NT2/D1 (cell line): ENCODE measurements at regions not wholly inside any gene's neighbourhood (a gene's known extent, or its start where the extent isn't known, plus 50 kb on each side); places are given as distances from the start of the nearest gene placed in this dataset.

ENCODE experiments used
- DNase-seq: peaks from one replicate; pipeline ENCODE4 v3.0.0-alpha.2; 2011; ENCODE audit warnings: low read depth, low spot score
- H3K27me3 ChIP-seq: 2 replicates; pipeline ENCODE4 v1.6.0; 2011; ENCODE audit warnings: mild to moderate bottlenecking; ENCODE audit not compliant: insufficient read length, insufficient read depth
- H3K36me3 ChIP-seq: 2 replicates; pipeline ENCODE4 v1.6.1; 2011; ENCODE audit warnings: mild to moderate bottlenecking, low read length, mixed read lengths; ENCODE audit not compliant: insufficient read depth, insufficient read length
- H3K4me1 ChIP-seq: 2 replicates; pipeline ENCODE4 v1.5.1; 2011; ENCODE audit not compliant: insufficient read depth, insufficient read length
- H3K4me3 ChIP-seq: 2 replicates; pipeline ENCODE4 v1.5.1; 2011; ENCODE audit warnings: low read depth; ENCODE audit not compliant: insufficient read length
- H3K9ac ChIP-seq: 2 replicates; pipeline ENCODE4 v1.6.0; 2011; ENCODE audit warnings: low read depth; ENCODE audit not compliant: insufficient read length
- H3K9me3 ChIP-seq: 2 replicates; pipeline ENCODE4 v1.5.1; 2011; ENCODE audit warnings: mild to moderate bottlenecking, low read length; ENCODE audit not compliant: insufficient read depth
- SUZ12 ChIP-seq: IDR thresholded peaks from 2 replicates; pipeline ENCODE4 v1.6.1; 2011; ENCODE audit not compliant: insufficient read length, insufficient read depth; ENCODE audit errors: extremely low read depth
- YY1 ChIP-seq: IDR thresholded peaks from 2 replicates; pipeline ENCODE4 v1.6.1; 2011; ENCODE audit not compliant: insufficient read length, insufficient read depth
- ZNF274 ChIP-seq: IDR thresholded peaks from 2 replicates; pipeline ENCODE4 v1.6.1; 2011; ENCODE audit warnings: mild to moderate bottlenecking, low read depth, low read length

DNA sequence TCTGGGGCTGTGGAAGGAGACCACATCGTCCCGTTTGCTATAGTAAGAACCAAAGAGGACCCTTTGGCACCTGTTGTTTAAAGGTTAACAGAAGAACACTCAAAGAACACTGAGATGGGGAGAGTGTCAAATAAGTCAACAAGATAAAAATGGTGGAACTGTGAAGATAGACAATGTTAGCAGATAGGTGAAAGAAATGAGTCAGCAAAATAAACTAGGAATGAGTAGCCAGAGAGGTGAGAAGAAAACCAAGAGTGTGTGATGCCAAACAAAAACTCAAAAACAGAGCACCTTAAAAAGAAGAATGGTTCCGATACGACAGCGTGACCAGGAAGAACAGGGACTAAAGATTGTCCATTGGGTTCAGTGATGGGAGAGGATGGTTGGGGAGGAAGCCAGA lies 74.7 kb upstream of the PIWIL1 start:
- no peak for TF ChIP-seq YY1
- TF ChIP-seq SUZ12 = no peak
- TF ChIP-seq ZNF274 = no peak
- H3K4me1 ChIP-seq = no peaks in the 10 kb centered on the region
- H3K4me3 ChIP-seq = no peak overlapping the region
- H3K9me3 ChIP-seq = no peaks in the 10 kb centered on the region
- no peak overlapping the region for H3K9ac ChIP-seq
- no peak for DNase-seq
- no peaks in the 10 kb centered on the region for H3K36me3 ChIP-seq
- H3K27me3 ChIP-seq = peaks cover 40% of the 10 kb centered on the region

DNA sequence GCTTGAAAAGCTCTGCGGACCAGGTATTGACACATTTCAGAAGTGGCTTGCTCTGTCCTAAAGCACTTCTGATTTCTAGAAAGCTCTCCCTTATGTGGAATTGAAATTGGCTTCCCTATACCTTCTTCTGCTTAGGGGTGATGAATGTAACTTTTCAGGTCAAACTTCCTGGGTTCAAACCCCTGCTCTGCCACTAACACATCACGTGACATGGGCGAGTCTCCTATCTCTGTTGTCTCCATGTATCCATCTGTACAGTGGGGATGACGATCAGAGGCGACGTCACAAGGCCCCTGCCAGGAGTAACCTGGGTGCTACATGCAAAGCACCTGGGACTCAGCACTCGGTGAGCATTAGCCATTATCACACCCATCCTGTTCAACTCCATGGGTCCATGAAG lies 73.7 kb upstream of the PIWIL1 start:
- Histone ChIP-seq H3K9me3 (no peaks in the 10 kb centered on the region), H3K27me3 (peaks cover 40% of the 10 kb centered on the region), H3K36me3 (no peaks in the 10 kb centered on the region), H3K4me1 (no peaks in the 10 kb centered on the region), H3K9ac (no peak overlapping the region), H3K4me3 (no peak overlapping the region)
- DNase-seq = no peak
- TF ChIP-seq ZNF274 = no peak
- no peak for TF ChIP-seq SUZ12
- no peak for TF ChIP-seq YY1

DNA sequence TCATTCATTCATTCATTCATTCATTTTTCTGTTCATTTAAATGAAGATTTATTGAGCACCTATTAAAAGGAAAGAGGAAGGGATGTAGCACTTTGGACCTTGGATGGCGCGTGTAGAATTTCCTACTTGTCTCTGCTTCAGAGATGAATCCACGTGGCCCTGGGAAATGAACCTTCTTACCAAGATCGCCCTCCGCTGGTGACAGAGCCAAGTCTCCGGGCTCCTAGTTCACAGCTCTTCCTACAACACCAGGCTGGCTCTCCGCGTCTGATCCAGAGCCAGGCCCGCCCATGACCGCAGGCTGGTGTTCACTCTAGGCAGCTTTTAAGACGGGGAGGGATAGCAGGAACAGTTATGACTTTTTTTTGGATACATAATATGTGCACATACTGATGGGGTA lies 70.9 kb upstream of the PIWIL1 start:
- TF ChIP-seq YY1 = no peak
- Histone ChIP-seq H3K36me3 (no peaks in the 10 kb centered on the region), H3K4me3 (no peak overlapping the region), H3K9ac (no peak overlapping the region), H3K9me3 (peaks cover 6% of the 10 kb centered on the region; the same call in 1 of the 2 replicates), H3K4me1 (no peaks in the 10 kb centered on the region), H3K27me3 (peaks cover 26% of the 10 kb centered on the region)
- DNase-seq = peak; percentile 59

DNA sequence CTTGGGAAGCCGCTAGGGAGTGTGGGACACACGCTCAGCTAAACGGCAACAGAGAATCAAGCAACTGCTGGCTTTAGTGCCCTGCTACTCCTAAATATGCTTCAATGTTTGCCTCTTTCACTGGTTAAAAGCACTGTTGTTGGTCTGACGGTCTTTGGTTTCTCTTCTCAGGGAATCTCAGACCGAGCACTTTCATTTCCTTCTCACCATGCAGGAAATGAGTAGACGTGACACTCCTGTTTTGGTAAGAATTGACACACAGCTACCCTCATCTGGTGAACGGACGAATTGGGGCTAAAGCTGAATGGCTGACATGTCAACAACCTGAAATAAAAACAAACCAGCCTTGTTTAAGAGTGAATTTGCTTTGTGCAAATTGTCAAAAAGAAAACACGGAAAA lies 57.5 kb upstream of the PIWIL1 start:
- no peak overlapping the region for H3K9ac ChIP-seq
- H3K9me3 ChIP-seq = peaks cover 21% of the 10 kb centered on the region; the same call in 1 of the 2 replicates
- TF ChIP-seq YY1 (no peak), ZNF274 (no peak), SUZ12 (no peak)
- no peaks in the 10 kb centered on the region for H3K36me3 ChIP-seq
- peaks cover 10% of the 10 kb centered on the region for H3K27me3 ChIP-seq
- no peak overlapping the region for H3K4me3 ChIP-seq
- H3K4me1 ChIP-seq = no peaks in the 10 kb centered on the region
- DNase-seq = no peak

DNA sequence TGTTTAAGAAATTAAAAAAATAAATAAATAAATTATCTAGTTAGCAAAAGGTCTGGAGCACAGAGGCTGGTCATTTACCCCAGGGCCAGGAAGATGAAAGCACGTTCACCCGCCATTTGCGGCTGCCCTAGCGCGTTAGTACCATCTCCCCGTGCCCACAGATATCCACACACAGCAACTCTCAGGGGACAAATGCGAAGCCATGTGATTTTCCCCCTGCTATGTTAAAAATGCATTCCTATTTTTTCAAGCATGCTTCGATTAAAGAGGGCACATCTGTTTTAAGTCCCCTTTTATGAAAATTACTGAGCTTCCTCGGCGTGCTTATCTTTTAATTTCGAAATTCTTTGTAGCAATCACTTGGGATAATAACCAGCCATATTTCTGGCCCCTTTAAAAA lies 56.9 kb upstream of the PIWIL1 start:
- Histone ChIP-seq H3K9ac (peak overlapping the region; percentile 16), H3K9me3 (peaks cover 24% of the 10 kb centered on the region; the same call in 1 of the 2 replicates), H3K36me3 (no peaks in the 10 kb centered on the region), H3K4me1 (no peaks in the 10 kb centered on the region), H3K27me3 (peaks cover 10% of the 10 kb centered on the region), H3K4me3 (no peak overlapping the region)
- TF ChIP-seq YY1 (no peak), ZNF274 (no peak), SUZ12 (no peak)
- DNase-seq = no peak

DNA sequence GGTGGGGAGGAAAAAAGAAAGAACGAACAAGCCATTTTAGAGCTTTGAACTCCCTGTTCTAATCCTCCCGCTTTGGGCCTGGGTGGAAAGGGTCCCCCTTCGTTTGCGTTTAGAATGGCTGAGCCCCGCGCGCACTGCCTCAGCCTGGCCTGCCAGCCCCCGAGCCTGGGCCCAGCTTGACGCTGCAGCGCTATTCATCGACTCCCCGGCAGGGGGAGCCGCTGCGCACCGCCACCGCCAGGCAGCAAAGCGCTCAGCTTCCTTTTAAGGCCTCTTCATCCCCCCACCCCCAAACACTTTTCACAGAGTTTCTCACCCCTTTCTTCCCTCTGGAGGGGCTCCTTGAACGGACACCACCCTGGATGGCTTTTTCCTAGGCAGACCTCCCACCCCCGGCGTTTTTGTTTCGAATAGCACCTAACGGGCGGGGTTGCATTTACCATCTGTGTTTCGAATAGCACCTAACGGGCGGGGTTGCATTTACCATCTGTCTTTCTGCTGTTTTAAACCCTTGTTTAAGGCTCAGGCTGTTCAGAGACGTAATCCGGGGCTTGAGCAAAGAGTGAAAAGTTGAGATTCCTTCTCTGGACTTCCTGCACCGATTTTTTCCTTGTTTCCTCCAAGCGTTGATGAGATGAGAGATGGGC lies 56.4 kb upstream of the PIWIL1 start:
- peak; percentile 51 for DNase-seq
- no peak for TF ChIP-seq SUZ12
- no peak for TF ChIP-seq ZNF274
- no peak for TF ChIP-seq YY1
- H3K36me3 ChIP-seq = no peaks in the 10 kb centered on the region
- H3K27me3 ChIP-seq = peaks cover 10% of the 10 kb centered on the region
- peak overlapping the region; percentile 19 for H3K4me3 ChIP-seq
- H3K9ac ChIP-seq = peak overlapping the region; percentile 16
- H3K4me1 ChIP-seq = no peaks in the 10 kb centered on the region
- H3K9me3 ChIP-seq = peaks cover 24% of the 10 kb centered on the region; the same call in 1 of the 2 replicates

DNA sequence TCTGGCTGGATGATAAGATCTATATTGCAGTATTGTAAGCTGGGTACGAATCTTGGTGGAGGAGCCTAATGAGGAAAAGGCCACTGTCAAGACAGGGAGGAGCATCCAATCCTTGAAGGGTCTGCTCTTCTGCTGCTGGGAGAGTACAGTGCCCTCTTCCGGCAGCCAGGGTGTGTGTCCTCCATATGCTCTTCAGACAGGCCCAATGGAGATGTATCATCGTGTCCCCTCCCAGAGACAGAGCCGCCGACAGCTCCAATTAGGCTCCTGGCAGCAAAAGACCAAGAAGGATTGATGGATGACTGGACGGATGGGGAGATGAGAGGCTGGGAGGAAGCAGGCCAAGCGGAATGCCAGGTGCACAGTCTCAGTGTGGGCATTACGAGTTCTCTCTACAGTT lies 51.6 kb upstream of the PIWIL1 start:
- Histone ChIP-seq H3K4me3 (no peak overlapping the region), H3K36me3 (no peaks in the 10 kb centered on the region), H3K9me3 (peaks cover 35% of the 10 kb centered on the region; the same call in 1 of the 2 replicates), H3K27me3 (peaks cover 6% of the 10 kb centered on the region), H3K4me1 (peaks cover 2% of the 10 kb centered on the region), H3K9ac (no peak overlapping the region)
- DNase-seq = peak; percentile 6
- TF ChIP-seq SUZ12 (no peak), YY1 (no peak), ZNF274 (no peak)

DNA sequence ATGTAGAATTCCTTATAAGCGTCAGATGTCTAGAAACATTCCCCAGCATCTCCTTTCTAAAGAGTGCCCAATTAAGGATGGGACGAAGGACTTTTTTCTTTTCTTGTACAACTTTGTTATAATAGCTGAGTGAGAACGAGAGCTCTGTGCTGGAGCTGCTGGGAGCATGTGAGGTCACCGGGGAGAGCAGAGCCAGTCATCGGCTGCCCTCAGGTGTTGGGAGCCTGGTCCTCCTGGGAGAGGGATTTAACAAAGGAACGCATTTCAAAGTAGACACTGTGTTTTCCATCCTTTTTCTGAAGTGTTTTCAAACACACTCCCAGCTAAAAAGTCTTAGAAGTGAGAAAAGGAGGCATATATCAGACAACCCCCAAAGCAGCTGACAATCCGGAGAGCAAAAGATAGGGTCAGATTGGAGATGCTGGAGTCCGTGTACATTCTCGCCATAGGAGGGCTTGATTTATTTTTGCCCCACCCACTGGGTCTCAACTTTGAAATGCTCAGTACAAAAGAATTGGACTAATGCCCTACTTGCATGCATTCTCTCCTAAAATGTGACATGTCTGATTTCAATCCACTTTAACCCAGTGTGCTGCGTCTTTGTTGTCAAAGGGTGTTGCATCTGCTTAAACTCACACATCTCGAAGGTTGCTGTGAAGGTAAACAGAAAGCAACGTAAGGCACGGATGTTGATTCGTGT lies 50.8 kb upstream of the PIWIL1 start:
- H3K9ac ChIP-seq = no peak overlapping the region
- no peak overlapping the region for H3K4me3 ChIP-seq
- TF ChIP-seq YY1 (no peak), ZNF274 (no peak), SUZ12 (no peak)
- H3K36me3 ChIP-seq = no peaks in the 10 kb centered on the region
- peaks cover under 1% of the 10 kb centered on the region for H3K27me3 ChIP-seq
- H3K4me1 ChIP-seq = peaks cover 2% of the 10 kb centered on the region
- DNase-seq = no peak
- peaks cover 43% of the 10 kb centered on the region; the same call in 1 of the 2 replicates for H3K9me3 ChIP-seq
